HG03571 (cell line): ENCODE measurements at regions not wholly inside any gene's neighbourhood (a gene's known extent, or its start where the extent isn't known, plus 50 kb on each side); places are given as distances from the start of the nearest gene placed in this dataset.
A peak's percentile ranks its signal among the peaks of the same experiment; 100 is the strongest.

Experiments
- ATAC-seq: cut with Tn5 transposase; IDR thresholded peaks from one replicate; pipeline ENCODE4 v1.9.1; 2021; ENCODE audit not compliant: unreplicated experiment

GRCh38 chr15:70508561-70509281 lies 254.6 kb downstream of the UACA start:
- no peak for ATAC-seq

- no peak for ATAC-seq
Measured at GRCh38 chr15:70507772-70508371, 255.5 kb downstream of the UACA start.

- no peak for ATAC-seq
Measured at GRCh38 chr15:70505936-70506912, 257.1 kb downstream of the UACA start.

GRCh38 chr15:70505411-70505919 lies 257.9 kb downstream of the UACA start:
- no peak for ATAC-seq

GRCh38 chr15:70504988-70505387 lies 258.4 kb downstream of the UACA start:
- ATAC-seq: no peak

GRCh38 chr15:70504299-70504951 lies 258.9 kb downstream of the UACA start:
- ATAC-seq: peak; percentile 62

- no peak for ATAC-seq
Measured at GRCh38 chr15:70503798-70504298, 259.5 kb downstream of the UACA start.

- ATAC-seq: peak; percentile 25
Measured at GRCh38 chr15:70503073-70503745, 260.1 kb downstream of the UACA start.

GRCh38 chr15:70502529-70502928 lies 260.8 kb downstream of the UACA start:
- no peak for ATAC-seq

- ATAC-seq: no peak
Measured at GRCh38 chr15:70501849-70502248, 261.5 kb downstream of the UACA start.

GRCh38 chr15:70501121-70501727 lies 262.1 kb downstream of the UACA start:
- no peak for ATAC-seq

GRCh38 chr15:70499791-70500190 lies 263.6 kb downstream of the UACA start:
- ATAC-seq: no peak

GRCh38 chr15:70498096-70498626 lies 265.2 kb downstream of the UACA start:
- no peak for ATAC-seq

GRCh38 chr15:70497661-70498060 lies 265.7 kb downstream of the UACA start:
- no peak for ATAC-seq

- ATAC-seq: no peak
Measured at GRCh38 chr15:70495991-70496599, 267.3 kb downstream of the UACA start.

GRCh38 chr15:70494852-70495571 lies 268.3 kb downstream of the UACA start:
- ATAC-seq: no peak

- no peak for ATAC-seq
Measured at GRCh38 chr15:70494517-70494851, 268.9 kb downstream of the UACA start.

- no peak for ATAC-seq
Measured at GRCh38 chr15:70493787-70494516, 269.4 kb downstream of the UACA start.
